ENCODE measurements at regions not wholly inside any gene's neighbourhood (a gene's known extent, or its start where the extent isn't known, plus 50 kb on each side); places are given as distances from the start of the nearest gene placed in this dataset.

DNA sequence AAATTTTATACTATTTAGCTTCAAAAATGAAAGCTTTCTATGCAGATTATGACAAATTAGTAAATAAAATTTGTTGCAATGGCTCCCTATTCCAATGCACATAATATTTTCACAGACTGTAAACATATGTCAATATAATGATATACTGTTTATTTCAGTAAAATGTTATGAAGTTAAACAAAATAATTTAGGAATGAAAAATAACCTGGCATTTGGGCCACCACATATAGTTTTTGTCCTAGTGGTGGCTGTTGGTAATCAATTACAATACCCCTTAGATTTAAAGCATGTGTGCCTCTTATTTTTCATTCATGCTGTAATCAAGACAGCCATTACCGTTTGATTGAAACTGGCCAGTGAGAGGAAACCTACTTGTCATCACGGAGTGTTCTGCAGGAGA, 928.5 kb upstream of the KCND2 start:
- DNase-seq (ENCODE audit: low spot score): no peak
- Histone ChIP-seq H3K4me1 (replicated peaks) (no peaks in the 10 kb centered on the region), H3K4me3 (no peak overlapping the region), H3K27ac (no peak overlapping the region), H3K27me3 (replicated peaks; ENCODE audit: insufficient read depth) (no peaks in the 10 kb centered on the region), H3K36me3 (no peaks in the 10 kb centered on the region), H3K9me3 (no peaks in the 10 kb centered on the region)
- TF ChIP-seq POLR2AphosphoS5 (IDR thresholded peaks at IDR 0.05) (no peak), POLR2A (IDR thresholded peaks at IDR 0.05) (no peak), CTCF (IDR thresholded peaks at IDR 0.05) (no peak)
- intact Hi-C loops (cut with DNase I): no loop called here
- WGBS: 61% methylated on average over 2 of the region's 2 CpGs

GRCh38 chr7:119348491-119348890, 924.5 kb upstream of the KCND2 start:
- no peak for DNase-seq (ENCODE audit: low spot score)
- no peaks in the 10 kb centered on the region for H3K9me3 ChIP-seq
- H3K27me3 ChIP-seq (replicated peaks; ENCODE audit: insufficient read depth): no peaks in the 10 kb centered on the region
- H3K4me3 ChIP-seq: no peak overlapping the region
- intact Hi-C loops (cut with DNase I): no loop called here
- no peak for TF ChIP-seq POLR2AphosphoS5 (IDR thresholded peaks at IDR 0.05)
- TF ChIP-seq CTCF (IDR thresholded peaks at IDR 0.05): no peak
- no peak for TF ChIP-seq POLR2A (IDR thresholded peaks at IDR 0.05)
- no peaks in the 10 kb centered on the region for H3K4me1 ChIP-seq (replicated peaks)
- no peak overlapping the region for H3K27ac ChIP-seq
- H3K36me3 ChIP-seq: no peaks in the 10 kb centered on the region

GRCh38 chr7:119350334-119350733, 922.6 kb upstream of the KCND2 start:
- no peaks in the 10 kb centered on the region for H3K9me3 ChIP-seq
- WGBS: 89% methylated on average over 5 of the region's 5 CpGs
- no peaks in the 10 kb centered on the region for H3K4me1 ChIP-seq (replicated peaks)
- no peaks in the 10 kb centered on the region for H3K27me3 ChIP-seq (replicated peaks; ENCODE audit: insufficient read depth)
- DNase-seq (ENCODE audit: low spot score): no peak
- H3K27ac ChIP-seq: no peak overlapping the region
- no peaks in the 10 kb centered on the region for H3K36me3 ChIP-seq
- no peak for TF ChIP-seq POLR2AphosphoS5 (IDR thresholded peaks at IDR 0.05)
- TF ChIP-seq POLR2A (IDR thresholded peaks at IDR 0.05): no peak
- no peak for TF ChIP-seq CTCF (IDR thresholded peaks at IDR 0.05)
- H3K4me3 ChIP-seq: no peak overlapping the region
- intact Hi-C loops (cut with DNase I): no loop called here

DNA sequence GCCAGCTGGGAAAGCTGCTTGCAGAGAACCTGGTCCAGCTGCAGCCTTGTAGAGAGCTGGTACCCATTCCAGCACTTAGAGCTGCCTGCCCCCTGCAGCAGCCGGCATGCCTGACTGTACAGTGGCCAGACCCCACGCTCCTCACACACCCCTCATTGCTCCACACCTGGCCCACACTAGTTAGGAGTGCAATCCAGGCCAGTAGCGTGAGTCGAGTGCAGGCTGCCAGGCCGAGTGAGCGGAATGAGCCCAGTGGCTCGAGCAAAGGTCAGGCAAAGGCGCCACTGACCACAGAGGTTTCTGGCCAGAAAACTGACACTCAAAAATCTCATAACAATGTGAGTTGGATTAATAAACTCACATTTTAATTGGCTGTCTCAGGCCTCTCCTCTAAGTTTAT, 921.7 kb upstream of the KCND2 start:
- DNase-seq (ENCODE audit: low spot score): no peak
- intact Hi-C loops (cut with DNase I): no loop called here
- no peaks in the 10 kb centered on the region for H3K4me1 ChIP-seq (replicated peaks)
- no peak overlapping the region for H3K27ac ChIP-seq
- 94% methylated on average over 8 of the region's 8 CpGs for whole genome bisulfite sequencing
- TF ChIP-seq POLR2AphosphoS5 (IDR thresholded peaks at IDR 0.05) (no peak), CTCF (IDR thresholded peaks at IDR 0.05) (no peak), POLR2A (IDR thresholded peaks at IDR 0.05) (no peak)
- no peaks in the 10 kb centered on the region for H3K9me3 ChIP-seq
- no peak overlapping the region for H3K4me3 ChIP-seq
- no peaks in the 10 kb centered on the region for H3K27me3 ChIP-seq (replicated peaks; ENCODE audit: insufficient read depth)
- H3K36me3 ChIP-seq: no peaks in the 10 kb centered on the region

GRCh38 chr7:119374436-119374835, 898.5 kb upstream of the KCND2 start:
- Histone ChIP-seq H3K27ac (no peak overlapping the region), H3K36me3 (no peaks in the 10 kb centered on the region), H3K27me3 (replicated peaks; ENCODE audit: insufficient read depth) (no peaks in the 10 kb centered on the region), H3K9me3 (no peaks in the 10 kb centered on the region), H3K4me1 (replicated peaks) (no peaks in the 10 kb centered on the region), H3K4me3 (no peak overlapping the region)
- WGBS: 72% methylated on average over 2 of the region's 2 CpGs
- intact Hi-C loops (cut with DNase I): no loop called here
- DNase-seq (ENCODE audit: low spot score): no peak
- TF ChIP-seq CTCF (IDR thresholded peaks at IDR 0.05): no peak
- no peak for TF ChIP-seq POLR2A (IDR thresholded peaks at IDR 0.05)
- TF ChIP-seq POLR2AphosphoS5 (IDR thresholded peaks at IDR 0.05): no peak
